Epidermal melanocyte (primary cell): ENCODE measurements at regions not wholly inside any gene's neighbourhood (a gene's known extent, or its start where the extent isn't known, plus 50 kb on each side); places are given as distances from the start of the nearest gene placed in this dataset.
"Not testable (repeated sequence)": the region's sequence is repeated elsewhere in the genome, so short reads cannot be mapped to it uniquely, and the experiment has no call there.

ENCODE experiments used
- DNase-seq: peaks from one replicate; pipeline ENCODE4 v3.0.0; 2011; ENCODE audit warnings: low spot score; ENCODE audit not compliant: insufficient read length

- no peak for DNase-seq
Measured at GRCh38 chr15:35980719-35981118, 434.8 kb upstream of the DPH6 start.

- no peak for DNase-seq
Measured at GRCh38 chr15:35986191-35986721, 440.3 kb upstream of the DPH6 start.

GRCh38 chr15:35987056-35987455, 441.1 kb upstream of the DPH6 start:
- DNase-seq, result no peak

- DNase-seq, result no peak
Measured at GRCh38 chr15:35991386-35991785, 445.4 kb upstream of the DPH6 start.

GRCh38 chr15:35992791-35993190, 446.8 kb upstream of the DPH6 start:
- DNase-seq, result no peak

- DNase-seq, result no peak
Measured at GRCh38 chr15:35993196-35993595, 447.2 kb upstream of the DPH6 start.

- no peak for DNase-seq
Measured at GRCh38 chr15:35994876-35995275, 448.9 kb upstream of the DPH6 start.

GRCh38 chr15:35998663-35999602, 453.0 kb upstream of the DPH6 start:
- no peak for DNase-seq

- DNase-seq, result no peak
Measured at GRCh38 chr15:36004891-36005490, 459.0 kb upstream of the DPH6 start.

GRCh38 chr15:36005542-36005941, 459.6 kb upstream of the DPH6 start:
- DNase-seq, result no peak

- DNase-seq, result no peak
Measured at GRCh38 chr15:36007699-36008098, 461.7 kb upstream of the DPH6 start.

GRCh38 chr15:36008719-36009118, 462.8 kb upstream of the DPH6 start:
- no peak for DNase-seq

GRCh38 chr15:36024031-36024688, 478.2 kb upstream of the DPH6 start:
- no peak for DNase-seq

- DNase-seq, result no peak
Measured at GRCh38 chr15:36026627-36027283, 480.8 kb upstream of the DPH6 start.

- DNase-seq, result no peak
Measured at GRCh38 chr15:36029606-36030210, 483.7 kb upstream of the DPH6 start.

GRCh38 chr15:36039996-36040572, 494.1 kb upstream of the DPH6 start:
- no peak for DNase-seq

GRCh38 chr15:36047018-36047716, 501.2 kb upstream of the DPH6 start:
- not testable (repeated sequence) for DNase-seq

- no peak for DNase-seq
Measured at GRCh38 chr15:36050899-36051298, 504.9 kb upstream of the DPH6 start.

GRCh38 chr15:36052641-36053040, 506.7 kb upstream of the DPH6 start:
- DNase-seq, result not testable (repeated sequence)

GRCh38 chr15:36053746-36054145, 507.8 kb upstream of the DPH6 start:
- DNase-seq, result no peak
